Osteoblast (primary cell): ENCODE measurements at regions not wholly inside any gene's neighbourhood (a gene's known extent, or its start where the extent isn't known, plus 50 kb on each side); places are given as distances from the start of the nearest gene placed in this dataset.

Experiments
- DNase-seq: peaks from one replicate; pipeline ENCODE4 v3.0.0; 2011; ENCODE audit warnings: low spot score, mixed read lengths; ENCODE audit not compliant: insufficient read length; ENCODE audit errors: missing footprints
- H2AFZ ChIP-seq: 2 replicates; pipeline ENCODE4 v1.6.0; 2011; ENCODE audit warnings: mild to moderate bottlenecking, low read length
- H3K27ac ChIP-seq: 2 replicates; pipeline ENCODE4 v1.5.1; 2011; ENCODE audit warnings: mild to moderate bottlenecking, low read depth, low read length, moderate library complexity
- H3K27me3 ChIP-seq: 2 replicates; pipeline ENCODE4 v1.6.0; 2012; ENCODE audit warnings: mild to moderate bottlenecking, control low read depth, inconsistent platforms, low read length, moderate library complexity; ENCODE audit not compliant: insufficient read depth
- H3K36me3 ChIP-seq: 2 replicates; pipeline ENCODE4 v1.5.1; 2011; ENCODE audit warnings: mild to moderate bottlenecking, low read length, control low read depth, moderate library complexity; ENCODE audit not compliant: insufficient read depth
- H3K4me1 ChIP-seq: 2 replicates; pipeline ENCODE4 v1.5.1; 2011; ENCODE audit warnings: mild to moderate bottlenecking, low read length, control low read depth, moderate library complexity; ENCODE audit not compliant: insufficient read depth
- H3K4me2 ChIP-seq: 2 replicates; pipeline ENCODE4 v1.6.0; 2011; ENCODE audit warnings: mild to moderate bottlenecking, low read length; ENCODE audit not compliant: insufficient read depth
- H3K4me3 ChIP-seq: fragments of 200-600 bp; sonication (generic); 3 replicates; pipeline ENCODE4 v1.5.1; 2012; ENCODE audit warnings: mild to moderate bottlenecking, low read length, inconsistent platforms; ENCODE audit not compliant: insufficient read depth
- H3K79me2 ChIP-seq: 2 replicates; pipeline ENCODE4 v1.6.0; 2012; ENCODE audit warnings: mild to moderate bottlenecking, low read length, control low read depth, inconsistent platforms; ENCODE audit not compliant: insufficient read depth
- H3K9me3 ChIP-seq: 2 replicates; pipeline ENCODE4 v1.5.1; 2011; ENCODE audit warnings: low read depth, low read length, control low read depth
- H4K20me1 ChIP-seq: 2 replicates; pipeline ENCODE4 v1.6.0; 2012; ENCODE audit warnings: mild to moderate bottlenecking, low read length, control low read depth; ENCODE audit not compliant: insufficient read depth
- TF ChIP-seq, protein P1 (sequence below): IDR thresholded peaks from 2 replicates; pipeline ENCODE4 v1.5.1; 2011; ENCODE audit warnings: mild to moderate bottlenecking, low read depth, low read length, moderate library complexity; ENCODE audit errors: extremely low read depth

DNA sequence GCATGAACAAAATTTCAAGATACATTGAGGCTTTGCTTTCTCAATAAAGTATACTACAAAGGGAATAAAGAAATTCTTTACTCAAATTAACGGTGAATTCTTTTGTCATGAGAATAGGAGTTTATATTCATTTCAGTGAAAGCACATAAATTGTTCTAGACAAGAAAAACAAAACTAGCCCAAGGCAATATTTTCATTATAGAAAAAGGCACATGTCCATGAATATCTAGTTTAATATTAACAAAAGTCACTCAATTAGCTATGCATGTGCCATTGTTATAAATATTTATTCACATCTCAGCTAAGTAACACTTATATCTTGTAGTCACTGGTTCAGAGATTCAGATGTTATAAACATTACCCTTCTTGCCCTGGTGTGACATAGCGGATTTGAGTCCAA lies 369.3 kb downstream of the GPATCH2 start:
- TF ChIP-seq, protein P1, sequence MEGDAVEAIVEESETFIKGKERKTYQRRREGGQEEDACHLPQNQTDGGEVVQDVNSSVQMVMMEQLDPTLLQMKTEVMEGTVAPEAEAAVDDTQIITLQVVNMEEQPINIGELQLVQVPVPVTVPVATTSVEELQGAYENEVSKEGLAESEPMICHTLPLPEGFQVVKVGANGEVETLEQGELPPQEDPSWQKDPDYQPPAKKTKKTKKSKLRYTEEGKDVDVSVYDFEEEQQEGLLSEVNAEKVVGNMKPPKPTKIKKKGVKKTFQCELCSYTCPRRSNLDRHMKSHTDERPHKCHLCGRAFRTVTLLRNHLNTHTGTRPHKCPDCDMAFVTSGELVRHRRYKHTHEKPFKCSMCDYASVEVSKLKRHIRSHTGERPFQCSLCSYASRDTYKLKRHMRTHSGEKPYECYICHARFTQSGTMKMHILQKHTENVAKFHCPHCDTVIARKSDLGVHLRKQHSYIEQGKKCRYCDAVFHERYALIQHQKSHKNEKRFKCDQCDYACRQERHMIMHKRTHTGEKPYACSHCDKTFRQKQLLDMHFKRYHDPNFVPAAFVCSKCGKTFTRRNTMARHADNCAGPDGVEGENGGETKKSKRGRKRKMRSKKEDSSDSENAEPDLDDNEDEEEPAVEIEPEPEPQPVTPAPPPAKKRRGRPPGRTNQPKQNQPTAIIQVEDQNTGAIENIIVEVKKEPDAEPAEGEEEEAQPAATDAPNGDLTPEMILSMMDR = no peak
- no peaks in the 10 kb centered on the region for H3K27me3 ChIP-seq
- no peaks in the 10 kb centered on the region for H3K9me3 ChIP-seq
- H3K4me1 ChIP-seq = no peaks in the 10 kb centered on the region
- H3K79me2 ChIP-seq = no peaks in the 10 kb centered on the region
- H3K36me3 ChIP-seq = no peaks in the 10 kb centered on the region
- no peak overlapping the region for H3K27ac ChIP-seq
- no peak for DNase-seq
- H4K20me1 ChIP-seq = no peaks in the 10 kb centered on the region
- no peak overlapping the region for H2AFZ ChIP-seq
- H3K4me3 ChIP-seq = no peak overlapping the region
- no peak overlapping the region for H3K4me2 ChIP-seq

DNA sequence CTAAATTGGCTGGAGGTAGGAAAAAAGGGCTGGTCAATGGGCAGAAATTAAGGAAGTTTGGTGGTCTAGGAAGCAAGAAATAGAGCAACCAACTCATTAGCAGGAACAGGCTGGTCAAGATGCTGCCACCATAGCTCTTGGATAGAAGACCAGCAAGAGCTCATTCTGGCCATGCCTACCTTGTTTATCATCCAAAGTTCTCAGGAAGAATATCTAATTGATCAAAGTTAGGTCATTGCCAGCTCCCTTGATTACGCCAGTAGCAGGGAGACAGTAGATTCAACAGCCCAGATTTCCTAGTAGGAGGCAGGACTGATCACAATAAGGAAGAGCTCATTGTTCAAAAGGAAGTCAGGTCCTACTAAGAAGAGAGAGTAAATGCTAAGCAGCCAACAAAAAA lies 370.2 kb downstream of the GPATCH2 start:
- Histone ChIP-seq H4K20me1 (no peaks in the 10 kb centered on the region), H3K4me3 (no peak overlapping the region), H3K36me3 (no peaks in the 10 kb centered on the region), H3K9me3 (no peaks in the 10 kb centered on the region), H3K27ac (no peak overlapping the region), H3K4me1 (no peaks in the 10 kb centered on the region), H2AFZ (no peak overlapping the region), H3K79me2 (no peaks in the 10 kb centered on the region), H3K27me3 (no peaks in the 10 kb centered on the region), H3K4me2 (no peak overlapping the region)
- TF ChIP-seq, protein P1 = no peak
- no peak for DNase-seq

DNA sequence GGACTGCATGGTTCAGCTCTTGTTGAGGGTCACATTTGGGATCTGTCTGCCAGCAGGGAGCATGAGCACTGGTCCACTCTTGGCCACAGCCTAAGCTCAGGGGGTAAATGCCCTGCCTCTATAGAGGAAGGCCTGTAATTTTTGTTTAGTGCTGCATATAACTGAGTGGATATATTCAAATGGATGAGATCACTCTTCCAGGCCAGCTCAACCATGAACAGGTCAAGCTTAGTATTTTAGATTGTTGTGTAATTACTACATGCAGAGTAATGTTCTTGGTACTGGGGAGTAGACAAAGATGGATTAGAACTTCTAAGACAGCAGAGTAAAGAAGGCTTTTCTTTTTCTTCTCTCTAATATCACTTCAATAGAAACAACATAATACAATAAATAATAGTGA lies 376.9 kb downstream of the GPATCH2 start:
- Histone ChIP-seq H4K20me1 (no peaks in the 10 kb centered on the region), H3K9me3 (no peaks in the 10 kb centered on the region), H3K4me2 (no peak overlapping the region), H2AFZ (no peak overlapping the region), H3K4me1 (no peaks in the 10 kb centered on the region), H3K4me3 (no peak overlapping the region), H3K27ac (no peak overlapping the region), H3K79me2 (no peaks in the 10 kb centered on the region), H3K27me3 (no peaks in the 10 kb centered on the region), H3K36me3 (no peaks in the 10 kb centered on the region)
- no peak for DNase-seq
- TF ChIP-seq, protein P1 = no peak

DNA sequence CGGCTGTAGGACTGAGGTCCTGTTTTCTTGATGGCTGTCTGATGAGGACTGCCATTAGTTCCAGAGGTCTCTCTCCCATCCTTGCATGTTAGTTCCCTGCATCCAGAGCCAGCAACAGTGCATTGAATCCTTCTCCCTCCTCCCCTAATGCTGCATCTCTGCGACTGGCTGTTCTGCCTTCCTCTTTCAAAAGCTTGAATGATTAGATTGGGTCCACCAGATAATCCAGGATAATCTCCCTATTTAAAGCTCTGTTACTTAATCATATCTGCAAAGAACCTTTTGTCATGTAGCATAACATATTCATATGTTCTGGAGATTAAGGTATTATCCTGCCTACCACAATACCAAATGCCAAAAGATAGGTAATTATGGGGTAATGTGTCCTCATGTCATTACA lies 377.5 kb downstream of the GPATCH2 start:
- Histone ChIP-seq H2AFZ (no peak overlapping the region), H3K4me2 (no peak overlapping the region)

More for the DNA sequence above, 377.5 kb downstream of the GPATCH2 start:
- Histone ChIP-seq H3K36me3 (no peaks in the 10 kb centered on the region), H3K79me2 (no peaks in the 10 kb centered on the region), H4K20me1 (no peaks in the 10 kb centered on the region), H3K9me3 (no peaks in the 10 kb centered on the region), H3K4me3 (no peak overlapping the region), H3K27ac (no peak overlapping the region), H3K4me1 (no peaks in the 10 kb centered on the region), H3K27me3 (no peaks in the 10 kb centered on the region)
- TF ChIP-seq, protein P1 = no peak
- DNase-seq = no peak
